ENCODE measurements at regions not wholly inside any gene's neighbourhood (a gene's known extent, or its start where the extent isn't known, plus 50 kb on each side); places are given as distances from the start of the nearest gene placed in this dataset.

- no peak for DNase-seq (ENCODE audit: low spot score)
Observed at GRCh38 chr3:139281522-139282196, 62.2 kb upstream of the MRPS22 start.

DNA sequence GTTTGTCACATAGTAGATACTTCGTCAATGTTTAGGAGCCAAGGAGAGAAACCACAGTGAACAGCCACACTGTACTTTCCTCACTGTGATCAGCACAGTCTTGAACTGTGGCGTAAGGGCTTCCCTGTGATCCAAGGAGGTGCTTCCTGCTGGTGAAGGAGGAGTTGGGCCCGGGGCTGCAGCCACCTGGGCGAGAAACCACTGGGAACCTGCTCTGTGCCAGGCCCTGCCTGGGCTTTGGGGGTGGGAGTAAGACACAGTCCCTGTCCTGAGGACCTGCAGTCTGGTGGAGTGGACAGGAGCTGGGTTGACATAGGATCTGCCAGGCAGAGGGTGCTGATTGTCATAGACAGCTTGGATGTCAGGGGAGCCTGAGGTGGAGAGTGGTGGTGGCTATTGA lies 60.5 kb upstream of the MRPS22 start:
- no peak for DNase-seq (ENCODE audit: low spot score)

GRCh38 chr3:139284221-139284620 lies 59.6 kb upstream of the MRPS22 start:
- DNase-seq (ENCODE audit: low spot score) = no peak

- DNase-seq (ENCODE audit: low spot score) = no peak
Observed at GRCh38 chr3:139285691-139286090, 58.1 kb upstream of the MRPS22 start.

DNA sequence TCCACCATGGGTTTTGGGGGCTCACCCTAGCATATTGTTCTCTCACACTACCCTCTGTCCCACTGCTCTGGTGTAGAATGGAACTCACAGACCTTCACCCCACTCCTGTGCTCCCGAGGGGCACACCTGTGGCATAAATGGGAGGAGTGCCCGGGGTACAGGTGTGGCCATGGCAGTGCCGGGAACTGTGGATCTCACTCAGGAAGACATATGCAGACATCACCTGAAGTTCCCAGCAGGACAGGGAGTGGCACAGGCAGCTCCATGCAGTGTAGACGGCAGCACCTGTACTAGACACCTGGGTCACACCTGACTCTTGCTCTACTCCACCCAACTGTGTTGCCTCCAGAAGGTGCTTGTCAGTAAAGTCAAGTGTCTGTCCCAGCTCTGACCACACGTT lies 57.6 kb upstream of the MRPS22 start:
- no peak for DNase-seq (ENCODE audit: low spot score)

DNA sequence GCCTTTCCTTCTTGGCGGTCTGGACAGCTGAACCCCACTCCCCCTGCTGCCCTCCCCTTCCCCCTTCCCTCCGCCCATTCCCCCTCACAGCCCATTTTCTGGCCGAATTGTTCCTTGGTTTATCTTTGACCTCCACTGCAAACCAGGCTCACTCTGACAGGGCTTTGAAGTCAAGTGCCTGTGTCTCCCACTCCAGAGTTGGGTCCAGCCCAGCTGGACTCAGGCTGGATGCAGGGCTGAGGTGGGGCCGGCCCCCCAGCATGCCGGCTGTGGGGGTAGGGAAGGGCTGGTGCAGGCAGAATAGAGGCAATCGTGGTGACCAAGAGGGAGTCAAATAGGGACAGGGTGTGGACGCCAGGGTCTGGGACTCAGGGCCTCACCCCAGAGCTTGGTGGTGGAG lies 57.0 kb upstream of the MRPS22 start:
- DNase-seq (ENCODE audit: low spot score) = no peak

GRCh38 chr3:139287557-139287956 lies 56.3 kb upstream of the MRPS22 start:
- DNase-seq (ENCODE audit: low spot score) = no peak

- DNase-seq (ENCODE audit: low spot score) = no peak
Observed at GRCh38 chr3:139288266-139288821, 55.5 kb upstream of the MRPS22 start.

- DNase-seq (ENCODE audit: low spot score) = no peak
Observed at GRCh38 chr3:139289860-139290524, 53.8 kb upstream of the MRPS22 start.

- DNase-seq (ENCODE audit: low spot score) = no peak
Observed at GRCh38 chr3:139291276-139292051, 52.4 kb upstream of the MRPS22 start.

- DNase-seq (ENCODE audit: low spot score) = no peak
Observed at GRCh38 chr3:139292192-139292591, 51.6 kb upstream of the MRPS22 start.

DNA sequence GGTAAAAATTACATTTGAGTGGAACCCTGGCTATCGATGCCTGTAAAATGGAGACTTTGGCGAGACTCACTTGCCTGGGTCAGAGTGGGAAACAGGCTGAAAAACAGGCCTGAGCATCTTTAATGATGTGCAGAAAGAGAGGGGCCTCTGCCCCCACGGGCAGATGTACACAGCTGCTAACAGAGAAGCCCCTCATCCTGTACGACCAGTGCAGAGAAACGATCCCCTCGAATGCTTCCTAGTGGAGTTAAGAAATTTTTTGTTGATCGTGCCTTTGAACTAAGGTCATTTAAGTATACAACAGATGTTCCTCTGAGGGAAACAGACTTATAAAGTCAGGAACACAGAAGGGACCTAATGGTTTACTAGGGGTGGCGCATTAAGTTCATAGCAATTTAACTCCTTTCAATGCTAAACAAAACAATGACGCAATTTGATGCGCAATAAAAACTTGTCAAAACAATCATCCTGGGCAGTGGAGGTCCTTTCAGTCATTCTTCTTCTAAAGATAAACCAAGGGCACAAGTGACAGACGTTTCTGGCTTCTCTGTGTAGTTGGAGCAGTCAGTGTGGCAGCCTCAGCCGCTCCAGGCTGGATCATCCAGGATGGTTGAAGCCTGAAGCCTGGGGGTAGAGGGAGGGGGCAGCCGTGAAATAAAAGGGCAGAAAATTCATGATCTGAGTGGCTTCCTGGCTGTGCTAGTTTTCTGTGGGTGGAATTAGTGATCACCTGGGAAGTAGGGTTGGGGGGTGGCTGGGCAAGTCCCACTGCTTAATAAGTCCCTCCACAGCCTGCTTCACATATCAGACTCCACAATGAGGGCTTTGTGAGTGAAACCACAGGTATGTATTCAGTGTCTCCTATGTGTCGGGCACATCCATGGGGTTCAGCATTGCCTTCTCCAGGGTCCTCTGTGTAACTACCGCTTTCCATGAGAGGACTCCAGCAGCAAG lies 50.8 kb upstream of the MRPS22 start:
- no peak for DNase-seq (ENCODE audit: low spot score)

DNA sequence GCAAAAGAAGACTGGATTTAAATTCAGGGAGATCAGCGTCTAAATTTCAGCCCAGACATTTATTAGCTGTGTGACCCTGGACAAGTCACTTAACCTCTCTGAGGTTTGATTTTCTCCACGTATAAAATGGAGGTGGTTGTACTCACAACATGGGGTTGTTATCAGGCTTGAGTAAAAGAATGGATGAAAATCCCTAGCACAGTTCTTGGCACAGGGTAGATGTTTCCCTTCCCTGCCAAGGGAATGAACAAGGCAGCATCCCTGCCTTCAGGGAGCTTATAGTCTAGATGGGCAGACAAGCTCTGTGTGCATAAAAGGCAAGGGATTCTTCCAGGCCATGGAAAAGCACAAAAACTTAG lies 50.2 kb upstream of the MRPS22 start:
- DNase-seq (ENCODE audit: low spot score) = no peak

All from HuH-7.5 (cell line).